PC-9 (cell line): ENCODE measurements at regions not wholly inside any gene's neighbourhood (a gene's known extent, or its start where the extent isn't known, plus 50 kb on each side); places are given as distances from the start of the nearest gene placed in this dataset.

Experiments used
- BruUV-seq: library from RNA; stranded (reverse); fragments of 400-500 nt; replicated peaks from 2 replicates; lab custom pipeline; 2021; lab: Mats Ljungman, UMichigan
- CTCF ChIA-PET: fragments of 300-600 bp; sonication (Branson Sonifier 250); formaldehyde crosslinking; loops from one replicate; lab custom pipeline; 2022; ENCODE audit warnings: antibody characterized with exemption; lab: Charles Lee
- POLR2A ChIA-PET: fragments of 300-600 bp; sonication (Branson Sonifier 250); formaldehyde crosslinking; loops from one replicate; lab custom pipeline; 2022; ENCODE audit warnings: antibody characterized with exemption; ENCODE audit not compliant: unreplicated experiment; lab: Charles Lee
- DNase-seq, 2 experiments: peaks; one replicate each; pipeline versions ENCODE4 v3.0.0 to v3.0.0-alpha.2; 2015 to 2022; ENCODE audit warnings: mixed read lengths in 1 of 2
- H2AFZ ChIP-seq: fragments of 200-600 bp; sonication (generic); 2 replicates; pipeline ENCODE4 v1.8.1; 2017; ENCODE audit warnings: antibody characterized with exemption
- H3F3A ChIP-seq: fragments of 200-600 bp; sonication (generic); 2 replicates; pipeline ENCODE4 v1.8.1; 2017; ENCODE audit warnings: antibody characterized with exemption, mild to moderate bottlenecking, low read depth; ENCODE audit not compliant: insufficient read depth
- H3K27ac ChIP-seq: fragments of 200-600 bp; sonication (generic); 2 replicates; pipeline ENCODE4 v1.6.1; 2016; ENCODE audit warnings: mixed run types
- H3K27me3 ChIP-seq: fragments of 200-600 bp; sonication (generic); 2 replicates; pipeline ENCODE4 v1.6.1; 2016; ENCODE audit warnings: low read depth, mixed run types; ENCODE audit not compliant: insufficient read depth
- H3K36me3 ChIP-seq: fragments of 200-600 bp; sonication (generic); 2 replicates; pipeline ENCODE4 v1.6.1; 2016; ENCODE audit warnings: low read depth, mixed run types
- H3K4me1 ChIP-seq: fragments of 200-600 bp; sonication (generic); replicated peaks from 2 replicates; pipeline ENCODE4 v1.6.1; 2016; ENCODE audit warnings: mixed run types; ENCODE audit not compliant: insufficient read depth
- H3K4me2 ChIP-seq: fragments of 200-600 bp; sonication (generic); 2 replicates; pipeline ENCODE4 v1.6.1; 2017; ENCODE audit warnings: mixed run types
- H3K4me3 ChIP-seq: fragments of 200-600 bp; sonication (generic); 2 replicates; pipeline ENCODE4 v1.6.1; 2016; ENCODE audit warnings: mixed run types
- H3K79me2 ChIP-seq: fragments of 200-600 bp; sonication (generic); 2 replicates; pipeline ENCODE4 v1.6.1; 2017; ENCODE audit warnings: low read depth, mixed run types
- H3K9me2 ChIP-seq: fragments of 200-600 bp; sonication (generic); 2 replicates; pipeline ENCODE4 v1.8.1; 2017; ENCODE audit warnings: mild to moderate bottlenecking; ENCODE audit not compliant: insufficient read depth
- H3K9me3 ChIP-seq: fragments of 200-600 bp; sonication (generic); 2 replicates; pipeline ENCODE4 v1.8.1; 2016; ENCODE audit warnings: low read depth; ENCODE audit not compliant: insufficient read depth
- H4K20me1 ChIP-seq: fragments of 200-600 bp; sonication (generic); 2 replicates; pipeline ENCODE4 v1.8.1; 2017; ENCODE audit not compliant: insufficient read depth
- CTCF ChIP-seq: fragments of 200-600 bp; sonication (generic); conservative IDR thresholded peaks from 2 replicates; pipeline ENCODE4 v1.6.1; 2017; ENCODE audit warnings: mixed run types, antibody characterized with exemption, mild to moderate bottlenecking, moderate library complexity
- EZH2 ChIP-seq: fragments of 200-600 bp; sonication (generic); IDR thresholded peaks from 2 replicates; pipeline ENCODE4 v1.8.0; 2017; ENCODE audit warnings: antibody characterized with exemption, low read depth
- intact Hi-C: fragments of 100-400 bp; cut with micrococcal nuclease; formaldehyde crosslinking; loops from one replicate; pipeline ENCODE4 v1.10.0; 2022; ENCODE audit not compliant: unreplicated experiment

- ChIA-PET POLR2A (interaction anchor here (0.6 kb wide), 1 partner anchor 259 kb away, joined by 4 read pairs; no protein-coding TSS in a partner anchor), CTCF (no interaction called here)
- Histone ChIP-seq H2AFZ (no peak overlapping the region), H3K4me2 (no peak overlapping the region), H3K36me3 (no peaks in the 10 kb centered on the region), H4K20me1 (no peaks in the 10 kb centered on the region), H3K27me3 (no peaks in the 10 kb centered on the region), H3K9me2 (no peaks in the 10 kb centered on the region), H3K9me3 (no peaks in the 10 kb centered on the region), H3K27ac (no peak overlapping the region), H3K79me2 (no peaks in the 10 kb centered on the region), H3F3A (0 out of 2 replicates have a peak, but pooled peaks cover 2% of the 10 kb centered on the region), H3K4me1 (peaks cover 8% of the 10 kb centered on the region), H3K4me3 (no peak overlapping the region)
- TF ChIP-seq EZH2 (no peak), CTCF (no peak)
- DNase-seq: no peak
- no TSS peak for BruUV-seq
- intact Hi-C loops: no loop called here
These were observed 58.5 kb upstream of the S1PR3 start for GRCh38 chr9:88932766-88933165.

GRCh38 chr9:88933607-88934379 lies 57.5 kb upstream of the S1PR3 start:
- intact Hi-C loops: no loop called here
- Histone ChIP-seq H3K27me3 (no peaks in the 10 kb centered on the region), H3K4me1 (peaks cover 18% of the 10 kb centered on the region), H3K36me3 (no peaks in the 10 kb centered on the region), H3K4me3 (no peak overlapping the region), H3K4me2 (no peak overlapping the region), H2AFZ (no peak overlapping the region), H3K9me2 (no peaks in the 10 kb centered on the region), H3K27ac (no peak overlapping the region), H3F3A (peaks cover 10% of the 10 kb centered on the region; the same call in 1 of the 2 replicates), H3K79me2 (no peaks in the 10 kb centered on the region), H3K9me3 (no peaks in the 10 kb centered on the region), H4K20me1 (no peaks in the 10 kb centered on the region)
- TF ChIP-seq CTCF: no peak
- TF ChIP-seq EZH2: no peak
- BruUV-seq: no TSS peak
- no peak for DNase-seq
- ChIA-PET POLR2A (no interaction called here), CTCF (no interaction called here)

- H3F3A ChIP-seq: peaks cover 15% of the 10 kb centered on the region; the same call in 1 of the 2 replicates
- no peak overlapping the region for H3K4me3 ChIP-seq
- no peak overlapping the region for H2AFZ ChIP-seq
- no peaks in the 10 kb centered on the region for H3K9me3 ChIP-seq
- H3K4me1 ChIP-seq: peaks cover 31% of the 10 kb centered on the region
- no peaks in the 10 kb centered on the region for H3K27me3 ChIP-seq
- TF ChIP-seq EZH2: no peak
- no peak for TF ChIP-seq CTCF
- H3K36me3 ChIP-seq: no peaks in the 10 kb centered on the region
- H4K20me1 ChIP-seq: no peaks in the 10 kb centered on the region
- DNase-seq: no peak
- BruUV-seq: no TSS peak
- H3K9me2 ChIP-seq: no peaks in the 10 kb centered on the region
- H3K27ac ChIP-seq: no peak overlapping the region
- ChIA-PET CTCF (interaction anchor here (0.8 kb wide), 1 partner anchor 171 kb away, joined by 14 read pairs; no protein-coding TSS in a partner anchor), POLR2A (no interaction called here)
- intact Hi-C loops: no loop called here
- no peak overlapping the region for H3K4me2 ChIP-seq
- no peaks in the 10 kb centered on the region for H3K79me2 ChIP-seq
These were observed 56.3 kb upstream of the S1PR3 start for GRCh38 chr9:88934876-88935535.
